Activated CD8-positive, alpha-beta T cell treated with anti-CD3 and anti-CD28 coated beads for 36 hours (primary cell): ENCODE measurements at regions not wholly inside any gene's neighbourhood (a gene's known extent, or its start where the extent isn't known, plus 50 kb on each side); places are given as distances from the start of the nearest gene placed in this dataset.
"Not testable (repeated sequence)": the region's sequence is repeated elsewhere in the genome, so short reads cannot be mapped to it uniquely, and the experiment has no call there.

Experiments used
- ATAC-seq: fragments of 200-7000 bp; cut with Tn5 transposase; one replicate; pipeline ENCODE4 v1.10.0; 2021; ENCODE audit warnings: mild to moderate bottlenecking, moderate library complexity
- CTCF ChIA-PET: fragments of 350-600 bp; sonication (Branson Sonifier 250); formaldehyde crosslinking; loops from one replicate; lab custom pipeline; 2021; ENCODE audit warnings: antibody characterized with exemption; lab: Charles Lee
- POLR2A ChIA-PET: fragments of 350-600 bp; sonication (Branson Sonifier 250); formaldehyde crosslinking; loops from one replicate; lab custom pipeline; 2021; ENCODE audit warnings: antibody characterized with exemption; lab: Charles Lee
- DNase-seq: peaks from one replicate; pipeline ENCODE4 v3.0.0-alpha.2; 2020
- H3K27ac Mint-ChIP-seq: one replicate; pipeline ENCODE4 v1.8.0; 2021; ENCODE audit warnings: mild to moderate bottlenecking, mixed read lengths
- H3K27me3 Mint-ChIP-seq: one replicate; pipeline ENCODE4 v1.8.0; 2021; ENCODE audit warnings: mixed read lengths
- H3K36me3 Mint-ChIP-seq: one replicate; pipeline ENCODE4 v1.8.0; 2021; ENCODE audit warnings: low read depth, mixed read lengths
- H3K4me1 Mint-ChIP-seq: one replicate; pipeline ENCODE4 v1.8.0; 2021; ENCODE audit warnings: low read depth, mixed read lengths
- H3K4me3 Mint-ChIP-seq: one replicate; pipeline ENCODE4 v1.8.0; 2021; ENCODE audit warnings: mild to moderate bottlenecking, moderate library complexity, mixed read lengths
- H3K9me3 Mint-ChIP-seq: one replicate; pipeline ENCODE4 v1.8.0; 2021; ENCODE audit warnings: mixed read lengths
- intact Hi-C: fragments of 100-400 bp; cut with micrococcal nuclease; formaldehyde crosslinking; loops from one replicate; pipeline ENCODE4 v1.10.0; 2022
- TF ChIP-seq, protein P1 (sequence below): fragments of 200-600 bp; IDR thresholded peaks from one replicate; pipeline ENCODE4 v1.8.0; 2022; ENCODE audit warnings: antibody characterized with exemption, mild to moderate bottlenecking

DNA sequence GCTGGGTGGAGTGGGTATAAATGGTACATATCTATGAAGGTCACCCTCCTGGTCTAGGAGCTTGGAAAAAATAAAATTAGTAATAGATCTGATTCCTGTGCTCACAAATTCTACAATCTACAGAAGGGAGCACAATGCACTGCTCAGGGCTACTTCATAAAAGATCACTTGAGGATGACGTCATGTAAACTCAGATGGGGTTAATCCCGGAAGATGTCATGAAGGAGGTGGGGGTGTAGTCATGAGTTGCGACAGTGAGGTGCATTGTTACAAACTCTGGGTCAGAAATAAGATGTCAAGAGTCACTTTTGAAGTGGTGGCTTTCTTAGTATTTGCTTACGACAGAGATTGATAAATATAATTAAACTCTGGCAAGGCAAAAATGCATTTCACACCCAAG lies 68.2 kb downstream of the LHX9 start:
- no peak overlapping the region for H3K27ac Mint-ChIP-seq
- H3K4me1 Mint-ChIP-seq: peaks cover 4% of the 10 kb centered on the region
- intact Hi-C loops: no loop called here
- DNase-seq (no peak), ATAC-seq (no peak)
- H3K9me3 Mint-ChIP-seq: no peaks in the 10 kb centered on the region
- no peak overlapping the region for H3K4me3 Mint-ChIP-seq
- H3K27me3 Mint-ChIP-seq: peaks cover 7% of the 10 kb centered on the region
- ChIA-PET CTCF (interaction anchor here (1.5 kb wide), 1 partner anchor 12 kb away, joined by 4 read pairs; no protein-coding TSS in a partner anchor), POLR2A (no interaction called here)
- TF ChIP-seq, protein P1, sequence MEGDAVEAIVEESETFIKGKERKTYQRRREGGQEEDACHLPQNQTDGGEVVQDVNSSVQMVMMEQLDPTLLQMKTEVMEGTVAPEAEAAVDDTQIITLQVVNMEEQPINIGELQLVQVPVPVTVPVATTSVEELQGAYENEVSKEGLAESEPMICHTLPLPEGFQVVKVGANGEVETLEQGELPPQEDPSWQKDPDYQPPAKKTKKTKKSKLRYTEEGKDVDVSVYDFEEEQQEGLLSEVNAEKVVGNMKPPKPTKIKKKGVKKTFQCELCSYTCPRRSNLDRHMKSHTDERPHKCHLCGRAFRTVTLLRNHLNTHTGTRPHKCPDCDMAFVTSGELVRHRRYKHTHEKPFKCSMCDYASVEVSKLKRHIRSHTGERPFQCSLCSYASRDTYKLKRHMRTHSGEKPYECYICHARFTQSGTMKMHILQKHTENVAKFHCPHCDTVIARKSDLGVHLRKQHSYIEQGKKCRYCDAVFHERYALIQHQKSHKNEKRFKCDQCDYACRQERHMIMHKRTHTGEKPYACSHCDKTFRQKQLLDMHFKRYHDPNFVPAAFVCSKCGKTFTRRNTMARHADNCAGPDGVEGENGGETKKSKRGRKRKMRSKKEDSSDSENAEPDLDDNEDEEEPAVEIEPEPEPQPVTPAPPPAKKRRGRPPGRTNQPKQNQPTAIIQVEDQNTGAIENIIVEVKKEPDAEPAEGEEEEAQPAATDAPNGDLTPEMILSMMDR: no peak
- H3K36me3 Mint-ChIP-seq: no peaks in the 10 kb centered on the region

DNA sequence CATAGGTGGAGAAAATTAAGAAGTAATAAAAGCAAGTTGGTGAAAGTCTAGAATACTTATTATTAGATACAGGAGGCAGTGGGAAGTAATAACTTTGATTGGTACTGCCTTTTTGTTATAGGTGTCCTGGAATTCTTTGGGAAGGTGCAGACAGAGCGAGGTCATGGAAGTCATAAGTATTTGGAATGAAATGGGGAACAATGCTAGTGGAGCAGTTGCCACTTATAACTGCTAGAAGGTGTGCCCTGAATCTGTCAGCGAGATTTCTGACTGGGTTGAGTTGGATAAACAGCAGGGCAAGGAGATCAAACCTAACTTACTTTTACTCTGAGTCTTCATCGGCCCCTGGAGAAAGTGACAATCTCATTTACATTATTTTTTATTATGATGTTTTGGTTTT lies 69.6 kb downstream of the LHX9 start:
- DNase-seq (no peak), ATAC-seq (no peak)
- TF ChIP-seq, protein P1: no peak
- Mint-ChIP-seq H3K4me1 (peaks cover 4% of the 10 kb centered on the region), H3K27ac (no peak overlapping the region), H3K9me3 (no peaks in the 10 kb centered on the region), H3K27me3 (peaks cover 3% of the 10 kb centered on the region), H3K36me3 (no peaks in the 10 kb centered on the region), H3K4me3 (no peak overlapping the region)
- CTCF ChIA-PET: no interaction called here
- intact Hi-C loops: no loop called here
- POLR2A ChIA-PET: no interaction called here

DNA sequence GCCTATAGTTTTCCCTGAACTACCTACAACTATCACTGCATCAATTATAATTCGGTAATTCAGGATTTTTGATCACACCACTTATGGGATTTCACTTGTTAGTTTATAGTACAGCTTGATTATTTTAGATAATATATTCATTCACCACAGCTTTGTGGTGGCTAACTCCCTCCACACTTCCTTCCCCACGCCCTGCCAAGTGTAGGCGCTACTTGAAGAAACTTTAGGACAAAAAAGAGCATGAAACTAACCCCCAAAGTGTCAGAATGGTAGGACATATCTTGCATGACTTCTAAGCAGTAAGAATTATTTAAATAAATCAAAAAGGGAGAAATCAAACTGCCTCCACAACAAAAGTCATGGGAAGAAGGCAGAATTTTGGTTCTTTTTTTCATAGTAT lies 70.1 kb downstream of the LHX9 start:
- peaks cover 3% of the 10 kb centered on the region for H3K27me3 Mint-ChIP-seq

DNA sequence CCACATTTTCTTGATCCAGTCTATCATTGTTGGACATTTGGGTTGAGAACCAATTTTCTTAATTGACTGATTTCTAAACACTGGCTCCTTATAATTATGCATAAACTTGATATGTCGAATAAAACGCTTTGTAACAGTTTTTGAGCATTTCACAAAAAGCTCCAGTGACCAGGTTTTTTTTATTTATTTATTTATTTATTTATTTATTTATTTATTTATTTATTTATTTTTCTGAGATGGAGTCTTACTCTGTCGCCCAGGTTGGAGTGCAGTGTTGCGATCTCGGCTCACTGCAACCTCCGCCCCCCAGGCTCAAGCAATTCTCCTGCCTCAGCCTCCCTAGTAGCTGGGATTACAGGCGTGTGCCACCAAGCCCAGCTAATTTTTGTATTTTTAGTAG lies 71.4 kb downstream of the LHX9 start:
- POLR2A ChIA-PET, H3K4me1 Mint-ChIP-seq, DNase-seq, H3K4me3 Mint-ChIP-seq, CTCF ChIA-PET, ATAC-seq, H3K36me3 Mint-ChIP-seq, H3K27me3 Mint-ChIP-seq, H3K27ac Mint-ChIP-seq, H3K9me3 Mint-ChIP-seq, intact Hi-C loops: not testable (repeated sequence)

More for the DNA sequence above, 70.1 kb downstream of the LHX9 start:
- TF ChIP-seq, protein P1: no peak
- Mint-ChIP-seq H3K36me3 (no peaks in the 10 kb centered on the region), H3K27ac (no peak overlapping the region), H3K4me3 (no peak overlapping the region), H3K9me3 (no peaks in the 10 kb centered on the region), H3K4me1 (peaks cover 4% of the 10 kb centered on the region)
- CTCF ChIA-PET: no interaction called here
- ATAC-seq: no peak
- DNase-seq: no peak
- intact Hi-C loops: no loop called here
- POLR2A ChIA-PET: no interaction called here

DNA sequence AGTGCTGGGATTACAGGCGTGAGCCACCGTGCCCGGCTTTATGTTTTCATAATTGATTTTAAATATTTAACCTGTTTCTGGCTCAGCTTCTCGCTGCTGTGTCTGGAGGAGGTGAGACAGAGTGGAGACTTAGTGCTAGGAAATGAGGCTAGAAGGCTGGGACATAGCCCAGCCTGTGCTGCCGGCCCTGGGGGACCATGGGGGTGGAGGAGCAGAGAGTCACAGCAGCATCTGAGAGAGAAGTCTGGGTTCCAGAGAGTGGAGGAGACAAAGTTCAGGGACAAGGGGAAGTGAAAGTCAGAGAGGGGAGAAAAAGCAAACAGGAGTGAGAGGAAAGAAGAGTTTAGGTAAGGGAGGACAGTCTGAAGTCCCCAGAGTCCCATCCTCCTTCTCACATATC lies 71.9 kb downstream of the LHX9 start:
- intact Hi-C loops: no loop called here
- no peak for ATAC-seq
- Mint-ChIP-seq H3K36me3 (no peaks in the 10 kb centered on the region), H3K9me3 (no peaks in the 10 kb centered on the region), H3K4me1 (peaks cover 4% of the 10 kb centered on the region), H3K4me3 (no peak overlapping the region), H3K27ac (no peak overlapping the region), H3K27me3 (no peaks in the 10 kb centered on the region)
- CTCF ChIA-PET: no interaction called here
- TF ChIP-seq, protein P1: no peak
- POLR2A ChIA-PET: no interaction called here
- DNase-seq: no peak

DNA sequence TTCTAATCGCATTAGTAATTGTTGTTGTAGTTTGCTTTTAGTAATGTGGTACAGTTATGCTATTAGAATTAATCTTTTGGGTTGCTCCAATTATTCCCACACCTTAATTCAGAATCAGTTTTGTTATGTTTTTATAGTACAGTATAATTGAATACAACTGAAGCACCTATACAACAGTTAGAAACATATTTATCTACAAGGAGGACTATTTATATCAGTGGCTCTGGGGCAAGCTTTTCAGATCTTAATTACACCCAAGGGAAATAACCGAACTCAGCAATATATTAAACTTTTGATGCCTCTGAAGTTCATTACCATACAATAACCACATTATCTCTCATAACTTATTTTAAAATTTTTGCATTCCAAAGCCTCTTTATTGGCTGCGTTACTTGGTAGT lies 74.4 kb downstream of the LHX9 start:
- ATAC-seq: no peak
- no peak overlapping the region for H3K4me3 Mint-ChIP-seq
- no peaks in the 10 kb centered on the region for H3K9me3 Mint-ChIP-seq
- DNase-seq: no peak
- ChIA-PET CTCF (interaction anchor here (0.7 kb wide), 1 partner anchor 438 kb away, joined by 4 read pairs; no protein-coding TSS in a partner anchor), POLR2A (no interaction called here)
- no peaks in the 10 kb centered on the region for H3K27me3 Mint-ChIP-seq
- no peaks in the 10 kb centered on the region for H3K36me3 Mint-ChIP-seq
- H3K27ac Mint-ChIP-seq: no peak overlapping the region
- peaks cover 4% of the 10 kb centered on the region for H3K4me1 Mint-ChIP-seq
- TF ChIP-seq, protein P1: no peak
- intact Hi-C loops: no loop called here
